Stimulated activated naive CD8-positive, alpha-beta T cell treated with anti-CD3 and anti-CD28 coated beads, Interleukin-15, Interleukin-2, amounts not matched to agents 100 U/mL and 50 U/mL, for 24 hours (primary cell): ENCODE measurements at regions not wholly inside any gene's neighbourhood (a gene's known extent, or its start where the extent isn't known, plus 50 kb on each side); places are given as distances from the start of the nearest gene placed in this dataset.

Experiments used
- ATAC-seq: fragments of 150-1000 bp; cut with Tn5 transposase; one replicate; pipeline ENCODE4 v1.10.0; 2021
- DNase-seq: peaks from one replicate; pipeline ENCODE4 v3.0.0; 2021

GRCh38 chr10:111923032-111923431, 260.5 kb downstream of the GPAM start:
- ATAC-seq (no peak), DNase-seq (no peak)

GRCh38 chr10:111926286-111926685, 257.3 kb downstream of the GPAM start:
- ATAC-seq: no peak
- no peak for DNase-seq

GRCh38 chr10:111933937-111934336, 249.6 kb downstream of the GPAM start:
- DNase-seq (no peak), ATAC-seq (no peak)

GRCh38 chr10:111934931-111935330, 248.6 kb downstream of the GPAM start:
- DNase-seq: no peak
- no peak for ATAC-seq

GRCh38 chr10:111936143-111936542, 247.4 kb downstream of the GPAM start:
- DNase-seq (no peak), ATAC-seq (no peak)

GRCh38 chr10:111944331-111944730, 239.2 kb downstream of the GPAM start:
- ATAC-seq (no peak), DNase-seq (no peak)

- DNase-seq: no peak
- no peak for ATAC-seq
These were observed 229.6 kb downstream of the GPAM start for GRCh38 chr10:111953949-111954348.

GRCh38 chr10:111954386-111954785, 229.2 kb downstream of the GPAM start:
- ATAC-seq (no peak), DNase-seq (no peak)

- ATAC-seq: no peak
These were observed 226.7 kb downstream of the GPAM start for GRCh38 chr10:111956841-111957240.

GRCh38 chr10:111962951-111963350, 220.6 kb downstream of the GPAM start:
- ATAC-seq: no peak
- DNase-seq: no peak

More at GRCh38 chr10:111956841-111957240, 226.7 kb downstream of the GPAM start:
- no peak for DNase-seq

GRCh38 chr10:111967116-111967515, 216.4 kb downstream of the GPAM start:
- DNase-seq: no peak
- no peak for ATAC-seq

GRCh38 chr10:111967547-111967946, 216.0 kb downstream of the GPAM start:
- ATAC-seq: no peak
- DNase-seq: no peak

- DNase-seq: no peak
These were observed 214.9 kb downstream of the GPAM start for GRCh38 chr10:111968647-111969046.

GRCh38 chr10:111970111-111970510, 213.5 kb downstream of the GPAM start:
- ATAC-seq (no peak), DNase-seq (no peak)

More at GRCh38 chr10:111968647-111969046, 214.9 kb downstream of the GPAM start:
- ATAC-seq: no peak

GRCh38 chr10:111972109-111972508, 211.5 kb downstream of the GPAM start:
- ATAC-seq (no peak), DNase-seq (no peak)

- DNase-seq (no peak), ATAC-seq (no peak)
These were observed 210.3 kb downstream of the GPAM start for GRCh38 chr10:111973306-111973705.

- DNase-seq (no peak), ATAC-seq (no peak)
These were observed 209.7 kb downstream of the GPAM start for GRCh38 chr10:111973826-111974225.

- ATAC-seq: no peak
- no peak for DNase-seq
These were observed 209.2 kb downstream of the GPAM start for GRCh38 chr10:111974325-111974724.

GRCh38 chr10:111976557-111976956, 207.0 kb downstream of the GPAM start:
- ATAC-seq: no peak

GRCh38 chr10:111984057-111984456, 199.5 kb downstream of the GPAM start:
- DNase-seq (no peak), ATAC-seq (no peak)

More at GRCh38 chr10:111976557-111976956, 207.0 kb downstream of the GPAM start:
- no peak for DNase-seq

- DNase-seq (no peak), ATAC-seq (no peak)
These were observed 197.5 kb downstream of the GPAM start for GRCh38 chr10:111986079-111986478.

- DNase-seq (no peak), ATAC-seq (no peak)
These were observed 194.9 kb downstream of the GPAM start for GRCh38 chr10:111988646-111989045.

GRCh38 chr10:111989136-111989911, 194.2 kb downstream of the GPAM start:
- no peak for ATAC-seq
- no peak for DNase-seq

GRCh38 chr10:111990734-111991133, 192.8 kb downstream of the GPAM start:
- ATAC-seq (no peak), DNase-seq (no peak)
